SK-N-MC (cell line): ENCODE measurements at regions not wholly inside any gene's neighbourhood (a gene's known extent, or its start where the extent isn't known, plus 50 kb on each side); places are given as distances from the start of the nearest gene placed in this dataset.

Experiments
- EZH2 ChIP-seq: fragments of 200-600 bp; sonication (generic); IDR thresholded peaks from one replicate; pipeline ENCODE4 v1.6.1; 2017; ENCODE audit warnings: antibody characterized with exemption
- FOXP2 ChIP-seq: optimal IDR thresholded peaks from 2 replicates; pipeline ENCODE3; 2011; ENCODE audit warnings: mild to moderate bottlenecking, moderate library complexity; ENCODE audit not compliant: insufficient read depth; ENCODE audit errors: extremely low read length, control extremely low read depth
- POLR2AphosphoS5 ChIP-seq: IDR thresholded peaks from 2 replicates; pipeline ENCODE4 v1.6.1; 2012; ENCODE audit warnings: mild to moderate bottlenecking, low read depth, low read length, borderline replicate concordance

GRCh38 chr12:18819484-18819883 lies 81.6 kb downstream of the CAPZA3 start:
- TF ChIP-seq POLR2AphosphoS5 (no peak), EZH2 (no peak), FOXP2 (no peak)
